ENCODE measurements at regions not wholly inside any gene's neighbourhood (a gene's known extent, or its start where the extent isn't known, plus 50 kb on each side); places are given as distances from the start of the nearest gene placed in this dataset.
"Not testable (repeated sequence)": the region's sequence is repeated elsewhere in the genome, so short reads cannot be mapped to it uniquely, and the experiment has no call there.

GRCh38 chr10:64041989-64042490 is 520.8 kb downstream of the REEP3 start:
- Mint-ChIP-seq H3K9me3 (no peaks in the 10 kb centered on the region), H3K27ac (no peak overlapping the region), H3K36me3 (ENCODE audit: low read depth) (no peaks in the 10 kb centered on the region), H3K27me3 (ENCODE audit: insufficient read depth) (peaks cover 3% of the 10 kb centered on the region), H3K4me1 (no peaks in the 10 kb centered on the region), H3K4me3 (no peak overlapping the region)
- TF ChIP-seq CTCF (conservative IDR thresholded peaks at IDR 0.05), result no peak
- Histone ChIP-seq H3K4me1 (ENCODE audit: control insufficient read depth, insufficient read depth, low read length) (no peaks in the 10 kb centered on the region), H3K9me3 (ENCODE audit: control insufficient read depth, low read length) (no peaks in the 10 kb centered on the region), H3K4me3 (ENCODE audit: low read length) (no peak overlapping the region), H3K9ac (ENCODE audit: extremely low read depth, low read length, poor library complexity, severe bottlenecking) (no peak overlapping the region), H3K27ac (ENCODE audit: low read depth, low read length) (no peak overlapping the region), H3K36me3 (ENCODE audit: control insufficient read depth, insufficient read depth, low read length) (no peaks in the 10 kb centered on the region), H3K27me3 (ENCODE audit: control insufficient read depth, insufficient read depth, low read length, poor library complexity, severe bottlenecking) (no peaks in the 10 kb centered on the region)
- 91 to 100% methylated on average over 7 to 19 of the region's 19 CpGs for WGBS, 2 experiments (ENCODE audit: insufficient coverage in 1 of 2, insufficient read length in 1 of 2)
- no peak for DNase-seq

GRCh38 chr10:64044098-64044497 is 522.9 kb downstream of the REEP3 start:
- no peak overlapping the region for H3K27ac Mint-ChIP-seq

GRCh38 chr10:64044957-64045632 is 523.9 kb downstream of the REEP3 start:
- not testable (repeated sequence) for H3K27ac Mint-ChIP-seq; H3K36me3 ChIP-seq (ENCODE audit: control insufficient read depth, insufficient read depth, low read length); H3K9me3 Mint-ChIP-seq; H3K4me1 Mint-ChIP-seq; H3K27me3 ChIP-seq (ENCODE audit: control insufficient read depth, insufficient read depth, low read length, poor library complexity, severe bottlenecking); H3K4me3 Mint-ChIP-seq; H3K27ac ChIP-seq (ENCODE audit: low read depth, low read length); H3K4me1 ChIP-seq (ENCODE audit: control insufficient read depth, insufficient read depth, low read length); H3K9me3 ChIP-seq (ENCODE audit: control insufficient read depth, low read length); H3K27me3 Mint-ChIP-seq (ENCODE audit: insufficient read depth); DNase-seq; H3K36me3 Mint-ChIP-seq (ENCODE audit: low read depth); H3K4me3 ChIP-seq (ENCODE audit: low read length); H3K9ac ChIP-seq (ENCODE audit: extremely low read depth, low read length, poor library complexity, severe bottlenecking)
- 94% methylated on average over 7 to 16 of the region's 16 CpGs for WGBS, 2 experiments (ENCODE audit: insufficient coverage in 1 of 2, insufficient read length in 1 of 2)

More at GRCh38 chr10:64044098-64044497, 522.9 kb downstream of the REEP3 start:
- no peak for TF ChIP-seq CTCF (conservative IDR thresholded peaks at IDR 0.05)
- Mint-ChIP-seq H3K27me3 (ENCODE audit: insufficient read depth) (peaks cover 3% of the 10 kb centered on the region), H3K4me3 (no peak overlapping the region), H3K9me3 (no peaks in the 10 kb centered on the region), H3K36me3 (ENCODE audit: low read depth) (no peaks in the 10 kb centered on the region), H3K4me1 (no peaks in the 10 kb centered on the region)
- no peaks in the 10 kb centered on the region for H3K36me3 ChIP-seq (ENCODE audit: control insufficient read depth, insufficient read depth, low read length)
- H3K9ac ChIP-seq (ENCODE audit: extremely low read depth, low read length, poor library complexity, severe bottlenecking), result no peak overlapping the region
- DNase-seq, result no peak
- WGBS, 2 experiments (ENCODE audit: insufficient coverage in 1 of 2, insufficient read length in 1 of 2), result 95% methylated on average over 2 of the region's 2 CpGs; no CpG with 5 or more reads in 1 of the 2 experiments
- no peak overlapping the region for H3K27ac ChIP-seq (ENCODE audit: low read depth, low read length)
- H3K4me1 ChIP-seq (ENCODE audit: control insufficient read depth, insufficient read depth, low read length), result no peaks in the 10 kb centered on the region
- no peak overlapping the region for H3K4me3 ChIP-seq (ENCODE audit: low read length)
- no peaks in the 10 kb centered on the region for H3K27me3 ChIP-seq (ENCODE audit: control insufficient read depth, insufficient read depth, low read length, poor library complexity, severe bottlenecking)
- H3K9me3 ChIP-seq (ENCODE audit: control insufficient read depth, low read length), result no peaks in the 10 kb centered on the region

GRCh38 chr10:64054392-64054791 is 533.2 kb downstream of the REEP3 start:
- Mint-ChIP-seq H3K27me3 (ENCODE audit: insufficient read depth) (no peaks in the 10 kb centered on the region), H3K4me1 (no peaks in the 10 kb centered on the region), H3K9me3 (no peaks in the 10 kb centered on the region), H3K4me3 (no peak overlapping the region), H3K27ac (no peak overlapping the region), H3K36me3 (ENCODE audit: low read depth) (no peaks in the 10 kb centered on the region)
- Histone ChIP-seq H3K27ac (ENCODE audit: low read depth, low read length) (no peak overlapping the region), H3K4me3 (ENCODE audit: low read length) (no peak overlapping the region), H3K36me3 (ENCODE audit: control insufficient read depth, insufficient read depth, low read length) (no peaks in the 10 kb centered on the region), H3K27me3 (ENCODE audit: control insufficient read depth, insufficient read depth, low read length, poor library complexity, severe bottlenecking) (no peaks in the 10 kb centered on the region), H3K9ac (ENCODE audit: extremely low read depth, low read length, poor library complexity, severe bottlenecking) (no peak overlapping the region), H3K9me3 (ENCODE audit: control insufficient read depth, low read length) (no peaks in the 10 kb centered on the region), H3K4me1 (ENCODE audit: control insufficient read depth, insufficient read depth, low read length) (no peaks in the 10 kb centered on the region)
- no peak for DNase-seq
- no peak for TF ChIP-seq CTCF (conservative IDR thresholded peaks at IDR 0.05)
